ENCODE measurements at regions not wholly inside any gene's neighbourhood (a gene's known extent, or its start where the extent isn't known, plus 50 kb on each side); places are given as distances from the start of the nearest gene placed in this dataset.

GRCh38 chr11:32310214-32310601 lies 125.1 kb downstream of the WT1 start:
- Histone ChIP-seq H3K4me3 (replicated peaks; ENCODE audit: insufficient read depth, low read length) (no peak overlapping the region), H3K27ac (replicated peaks) (no peak overlapping the region), H3K27me3 (ENCODE audit: insufficient read depth, poor library complexity, severe bottlenecking) (peaks cover 2% of the 10 kb centered on the region)
- TF ChIP-seq, protein P1, sequence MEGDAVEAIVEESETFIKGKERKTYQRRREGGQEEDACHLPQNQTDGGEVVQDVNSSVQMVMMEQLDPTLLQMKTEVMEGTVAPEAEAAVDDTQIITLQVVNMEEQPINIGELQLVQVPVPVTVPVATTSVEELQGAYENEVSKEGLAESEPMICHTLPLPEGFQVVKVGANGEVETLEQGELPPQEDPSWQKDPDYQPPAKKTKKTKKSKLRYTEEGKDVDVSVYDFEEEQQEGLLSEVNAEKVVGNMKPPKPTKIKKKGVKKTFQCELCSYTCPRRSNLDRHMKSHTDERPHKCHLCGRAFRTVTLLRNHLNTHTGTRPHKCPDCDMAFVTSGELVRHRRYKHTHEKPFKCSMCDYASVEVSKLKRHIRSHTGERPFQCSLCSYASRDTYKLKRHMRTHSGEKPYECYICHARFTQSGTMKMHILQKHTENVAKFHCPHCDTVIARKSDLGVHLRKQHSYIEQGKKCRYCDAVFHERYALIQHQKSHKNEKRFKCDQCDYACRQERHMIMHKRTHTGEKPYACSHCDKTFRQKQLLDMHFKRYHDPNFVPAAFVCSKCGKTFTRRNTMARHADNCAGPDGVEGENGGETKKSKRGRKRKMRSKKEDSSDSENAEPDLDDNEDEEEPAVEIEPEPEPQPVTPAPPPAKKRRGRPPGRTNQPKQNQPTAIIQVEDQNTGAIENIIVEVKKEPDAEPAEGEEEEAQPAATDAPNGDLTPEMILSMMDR (IDR thresholded peaks at IDR 0.05; ENCODE audit: insufficient read depth, low read length) = no peak
- TF ChIP-seq POLR2AphosphoS5 (IDR thresholded peaks at IDR 0.05; ENCODE audit: low read depth) (no peak), GABPA (IDR thresholded peaks at IDR 0.05; ENCODE audit: low read depth) (no peak), SPI1 (IDR thresholded peaks at IDR 0.05; ENCODE audit: borderline replicate concordance, low read depth) (no peak), REST (IDR thresholded peaks at IDR 0.05; ENCODE audit: insufficient replicate concordance, low read depth) (no peak)
- DNase-seq (ENCODE audit: low read depth in 1 of 2, low spot score in 1 of 2) = no peak

GRCh38 chr11:32311346-32312065 lies 123.8 kb downstream of the WT1 start:
- Histone ChIP-seq H3K27me3 (ENCODE audit: insufficient read depth, poor library complexity, severe bottlenecking) (peaks cover 2% of the 10 kb centered on the region), H3K4me3 (replicated peaks; ENCODE audit: insufficient read depth, low read length) (no peak overlapping the region), H3K27ac (replicated peaks) (no peak overlapping the region)
- no peak for TF ChIP-seq SPI1 (IDR thresholded peaks at IDR 0.05; ENCODE audit: borderline replicate concordance, low read depth)
- no peak for TF ChIP-seq REST (IDR thresholded peaks at IDR 0.05; ENCODE audit: insufficient replicate concordance, low read depth)
- no peak for TF ChIP-seq GABPA (IDR thresholded peaks at IDR 0.05; ENCODE audit: low read depth)
- TF ChIP-seq POLR2AphosphoS5 (IDR thresholded peaks at IDR 0.05; ENCODE audit: low read depth) = no peak
- TF ChIP-seq, protein P1 (IDR thresholded peaks at IDR 0.05; ENCODE audit: insufficient read depth, low read length) = no peak
- DNase-seq (ENCODE audit: low read depth in 1 of 2, low spot score in 1 of 2) = no peak

GRCh38 chr11:32312206-32312817 lies 123.0 kb downstream of the WT1 start:
- no peak for TF ChIP-seq GABPA (IDR thresholded peaks at IDR 0.05; ENCODE audit: low read depth)
- no peak for TF ChIP-seq POLR2AphosphoS5 (IDR thresholded peaks at IDR 0.05; ENCODE audit: low read depth)
- no peak for TF ChIP-seq REST (IDR thresholded peaks at IDR 0.05; ENCODE audit: insufficient replicate concordance, low read depth)
- TF ChIP-seq SPI1 (IDR thresholded peaks at IDR 0.05; ENCODE audit: borderline replicate concordance, low read depth) = no peak
- TF ChIP-seq, protein P1 (IDR thresholded peaks at IDR 0.05; ENCODE audit: insufficient read depth, low read length) = no peak
- H3K27me3 ChIP-seq (ENCODE audit: insufficient read depth, poor library complexity, severe bottlenecking) = peaks cover 2% of the 10 kb centered on the region
- H3K27ac ChIP-seq (replicated peaks) = no peak overlapping the region
- no peak overlapping the region for H3K4me3 ChIP-seq (replicated peaks; ENCODE audit: insufficient read depth, low read length)
- no peak for DNase-seq (ENCODE audit: low read depth in 1 of 2, low spot score in 1 of 2)
